H1 (cell line): ENCODE measurements at regions not wholly inside any gene's neighbourhood (a gene's known extent, or its start where the extent isn't known, plus 50 kb on each side); places are given as distances from the start of the nearest gene placed in this dataset.

Experiments
- BACH1 ChIP-seq: IDR thresholded peaks from 2 replicates; pipeline ENCODE4 v1.6.1; 2012; ENCODE audit warnings: low read length, improper control_type of control experiment
- BCL11A ChIP-seq, 2 experiments: IDR thresholded peaks; one replicate each; pipeline ENCODE4 v1.6.1; 2011; ENCODE audit warnings: low read depth in 2 of 2, low read length in 2 of 2, mild to moderate bottlenecking in 2 of 2
- CHD7 ChIP-seq: fragments of 300-600 bp; sonication (generic); IDR thresholded peaks from 2 replicates; pipeline ENCODE4 v1.7.1; 2012; ENCODE audit warnings: low read length, moderate library complexity, mild to moderate bottlenecking, inconsistent platforms; ENCODE audit not compliant: insufficient replicate concordance
- POU5F1 ChIP-seq: IDR thresholded peaks from 2 replicates; pipeline ENCODE4 v1.6.1; 2011; ENCODE audit warnings: low read depth, mild to moderate bottlenecking, low read length, moderate library complexity

DNA sequence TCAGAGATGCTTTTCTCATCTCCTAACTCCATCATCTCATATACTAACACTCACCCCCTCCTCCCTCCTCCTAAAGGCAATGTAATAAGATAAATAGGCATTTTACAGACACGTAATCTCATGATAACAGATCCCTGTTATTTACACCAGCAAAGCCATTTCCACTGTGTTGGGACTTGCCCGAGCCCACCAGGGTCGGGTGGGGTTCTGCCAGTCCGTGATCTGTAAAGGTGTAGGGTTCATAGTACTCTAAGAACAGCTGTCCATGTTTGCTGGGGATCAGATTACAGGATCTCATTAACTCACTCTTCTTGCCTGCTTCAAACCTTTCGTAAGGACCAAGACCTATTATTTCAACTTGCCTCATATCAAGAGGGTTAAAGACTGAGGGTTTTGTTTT, 172.4 kb downstream of the FZD1 start (continued):
- TF ChIP-seq BCL11A (IDR thresholded peaks at IDR 0.05; ENCODE audit: low read depth in 2 of 2, low read length in 2 of 2) (no peak), CHD7 (no peak), POU5F1 (no peak), BACH1 (no peak)
